ENCODE measurements at regions not wholly inside any gene's neighbourhood (a gene's known extent, or its start where the extent isn't known, plus 50 kb on each side); places are given as distances from the start of the nearest gene placed in this dataset.

- Mint-ChIP-seq H3K27me3 (ENCODE audit: unreplicated experiment) (peaks cover 10% of the 10 kb centered on the region), H3K36me3 (ENCODE audit: unreplicated experiment) (no peaks in the 10 kb centered on the region), H3K9me3 (ENCODE audit: unreplicated experiment) (peaks cover 13% of the 10 kb centered on the region), H3K4me3 (ENCODE audit: unreplicated experiment) (peak overlapping the region; percentile 58), H3K27ac (ENCODE audit: unreplicated experiment) (peak overlapping the region; percentile 100), H3K4me1 (ENCODE audit: low read depth, unreplicated experiment) (peaks cover 29% of the 10 kb centered on the region)
- no peak for DNase-seq
- no peak for TF ChIP-seq CTCF (IDR thresholded peaks at IDR 0.05; ENCODE audit: partially characterized antibody, unreplicated experiment)
These were observed 61.5 kb downstream of the IGLL1 start for GRCh38 chr22:23518376-23519187.

- DNase-seq: no peak
- Mint-ChIP-seq H3K36me3 (ENCODE audit: unreplicated experiment) (no peaks in the 10 kb centered on the region), H3K4me3 (ENCODE audit: unreplicated experiment) (no peak overlapping the region), H3K27me3 (ENCODE audit: unreplicated experiment) (peaks cover 10% of the 10 kb centered on the region), H3K9me3 (ENCODE audit: unreplicated experiment) (peaks cover 13% of the 10 kb centered on the region), H3K27ac (ENCODE audit: unreplicated experiment) (peak overlapping the region; percentile 43), H3K4me1 (ENCODE audit: low read depth, unreplicated experiment) (peaks cover 27% of the 10 kb centered on the region)
- no peak for TF ChIP-seq CTCF (IDR thresholded peaks at IDR 0.05; ENCODE audit: partially characterized antibody, unreplicated experiment)
These were observed 62.2 kb downstream of the IGLL1 start for GRCh38 chr22:23517804-23518375.

GRCh38 chr22:23516304-23516703 lies 63.8 kb downstream of the IGLL1 start:
- peaks cover 25% of the 10 kb centered on the region for H3K4me1 Mint-ChIP-seq (ENCODE audit: low read depth, unreplicated experiment)
- H3K36me3 Mint-ChIP-seq (ENCODE audit: unreplicated experiment): no peaks in the 10 kb centered on the region
- no peak for DNase-seq
- H3K27me3 Mint-ChIP-seq (ENCODE audit: unreplicated experiment): peaks cover 11% of the 10 kb centered on the region
- TF ChIP-seq CTCF (IDR thresholded peaks at IDR 0.05; ENCODE audit: partially characterized antibody, unreplicated experiment): no peak
- H3K4me3 Mint-ChIP-seq (ENCODE audit: unreplicated experiment): no peak overlapping the region
- no peak overlapping the region for H3K27ac Mint-ChIP-seq (ENCODE audit: unreplicated experiment)
- H3K9me3 Mint-ChIP-seq (ENCODE audit: unreplicated experiment): peaks cover 14% of the 10 kb centered on the region

- no peak overlapping the region for H3K4me3 Mint-ChIP-seq (ENCODE audit: unreplicated experiment)
These were observed 65.6 kb downstream of the IGLL1 start for GRCh38 chr22:23514322-23515038.

More at GRCh38 chr22:23514322-23515038, 65.6 kb downstream of the IGLL1 start:
- DNase-seq: no peak
- Mint-ChIP-seq H3K27me3 (ENCODE audit: unreplicated experiment) (peaks cover 10% of the 10 kb centered on the region), H3K4me1 (ENCODE audit: low read depth, unreplicated experiment) (peaks cover 19% of the 10 kb centered on the region), H3K27ac (ENCODE audit: unreplicated experiment) (no peak overlapping the region), H3K9me3 (ENCODE audit: unreplicated experiment) (peaks cover 9% of the 10 kb centered on the region), H3K36me3 (ENCODE audit: unreplicated experiment) (no peaks in the 10 kb centered on the region)
- no peak for TF ChIP-seq CTCF (IDR thresholded peaks at IDR 0.05; ENCODE audit: partially characterized antibody, unreplicated experiment)

Measured in glutamatergic neuron (in vitro differentiated cells).